Fibroblast of skin of back (primary cell): ENCODE measurements at regions not wholly inside any gene's neighbourhood (a gene's known extent, or its start where the extent isn't known, plus 50 kb on each side); places are given as distances from the start of the nearest gene placed in this dataset.

Source experiments
- DNase-seq: peaks from one replicate; pipeline ENCODE4 v3.0.0-alpha.2; 2013

DNA sequence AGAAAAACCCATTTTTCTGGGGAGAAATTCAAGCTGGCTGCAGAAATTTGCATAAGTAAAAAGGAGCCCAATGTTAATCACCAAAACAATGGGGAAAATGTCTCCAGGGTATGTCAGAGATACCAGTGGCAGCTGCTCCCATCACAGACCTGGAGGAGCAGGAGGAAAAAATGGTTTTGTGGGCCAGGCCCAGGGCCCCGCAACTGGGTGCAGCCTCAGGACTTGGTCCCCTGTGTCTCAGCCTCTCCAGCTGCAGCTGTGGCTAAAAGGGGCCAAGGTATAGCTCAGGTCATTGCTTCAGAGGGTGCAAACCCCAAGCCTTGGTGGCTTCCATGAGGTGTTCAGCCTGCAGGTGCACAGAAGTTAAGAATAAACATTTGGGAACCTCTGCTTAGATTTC, 536.4 kb upstream of the FRG1 start:
- DNase-seq, result no peak

DNA sequence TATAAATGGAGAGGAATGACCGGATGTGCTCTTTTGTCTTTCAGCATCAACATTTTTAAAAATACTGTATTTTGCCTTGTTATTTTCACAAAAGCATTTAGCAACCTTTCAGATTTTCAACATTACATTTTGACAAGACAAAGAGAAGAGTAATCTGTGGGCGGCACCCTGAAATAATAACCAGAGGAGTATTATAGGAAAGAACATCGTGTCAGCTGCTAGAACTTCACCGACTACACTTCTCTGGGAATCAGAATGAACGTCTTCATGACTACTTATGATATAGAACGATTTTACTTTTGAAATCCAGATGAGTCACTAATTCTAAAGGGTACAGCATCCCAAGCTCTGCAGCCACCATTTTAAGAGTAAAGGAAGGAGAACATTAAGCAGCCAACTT, 531.5 kb upstream of the FRG1 start:
- no peak for DNase-seq

DNA sequence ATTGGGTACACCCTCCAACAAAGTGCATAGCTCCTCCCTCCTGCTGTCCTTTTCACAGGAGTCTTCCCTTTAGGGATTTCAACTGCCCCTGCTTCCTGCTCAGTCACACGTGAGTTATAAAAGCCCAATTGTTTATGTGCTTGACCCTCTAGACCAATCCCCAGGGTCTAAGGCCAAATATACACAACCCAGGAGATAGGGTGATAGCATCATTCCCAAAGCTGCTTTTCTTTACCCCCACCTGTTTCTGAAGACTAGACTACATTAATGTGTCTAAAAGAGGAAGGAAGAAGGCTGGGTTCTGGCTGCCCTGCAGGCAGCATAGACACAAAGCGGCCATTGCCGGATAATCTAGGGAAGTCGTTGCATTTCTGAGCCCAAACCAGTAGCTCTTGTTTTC, 526.7 kb upstream of the FRG1 start:
- no peak for DNase-seq

DNA sequence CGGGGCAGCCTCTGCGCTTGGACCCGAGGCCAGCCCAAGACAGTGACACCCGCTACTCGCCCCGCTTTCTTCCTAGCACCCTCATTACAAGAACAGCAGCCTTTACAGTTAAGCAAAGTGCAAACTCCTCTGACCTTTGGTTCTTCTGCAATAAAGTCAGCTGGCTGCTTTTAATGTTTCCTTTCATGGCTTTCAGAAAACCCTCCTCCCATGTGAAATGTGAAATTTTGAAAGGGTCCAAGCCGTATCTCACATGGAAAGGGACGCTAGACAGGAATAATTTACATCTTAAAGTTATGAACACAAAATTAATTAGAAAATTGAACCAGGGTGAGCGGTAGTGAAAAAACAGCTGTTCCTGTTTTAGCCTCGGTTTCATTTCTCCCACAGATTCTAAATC, 520.1 kb upstream of the FRG1 start:
- DNase-seq, result no peak

DNA sequence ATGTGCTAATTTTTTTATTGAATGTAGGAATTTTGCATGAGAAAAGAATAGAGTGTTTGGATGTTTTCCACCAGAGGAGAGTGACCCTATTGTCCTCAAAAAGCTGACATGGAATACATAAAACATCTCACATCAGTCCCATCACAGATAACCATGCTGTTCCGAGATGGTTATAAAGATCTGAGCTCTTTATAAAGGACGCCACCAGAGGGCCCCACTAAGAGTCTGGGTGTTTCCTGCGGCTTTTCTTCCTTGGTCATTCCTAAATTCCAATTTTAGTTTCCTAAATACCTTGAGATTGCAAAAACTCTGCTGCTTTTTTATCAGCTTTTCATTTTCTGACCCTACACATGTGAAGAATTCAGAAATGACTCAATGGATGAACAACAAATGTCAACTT, 504.5 kb upstream of the FRG1 start:
- peak; percentile 8 for DNase-seq

DNA sequence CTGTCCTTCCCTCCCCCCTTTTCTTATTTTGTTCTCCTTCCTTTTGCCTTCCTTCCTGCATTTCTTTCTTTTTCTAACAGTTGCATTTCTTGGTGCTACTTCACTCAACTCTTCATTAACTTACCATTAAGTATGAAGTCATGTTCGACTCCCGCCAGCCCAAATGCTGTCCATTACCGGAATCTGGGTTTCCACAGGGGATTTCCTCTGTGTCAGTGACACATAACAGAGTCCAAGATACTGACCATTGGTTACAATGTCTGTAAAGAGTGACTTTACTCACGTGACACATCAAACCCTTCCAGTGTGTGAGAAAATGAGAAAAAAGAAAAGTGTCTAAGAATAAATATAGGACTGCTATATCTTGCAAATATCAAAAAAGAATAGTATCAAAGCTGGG, 500.0 kb upstream of the FRG1 start:
- DNase-seq, result no peak

DNA sequence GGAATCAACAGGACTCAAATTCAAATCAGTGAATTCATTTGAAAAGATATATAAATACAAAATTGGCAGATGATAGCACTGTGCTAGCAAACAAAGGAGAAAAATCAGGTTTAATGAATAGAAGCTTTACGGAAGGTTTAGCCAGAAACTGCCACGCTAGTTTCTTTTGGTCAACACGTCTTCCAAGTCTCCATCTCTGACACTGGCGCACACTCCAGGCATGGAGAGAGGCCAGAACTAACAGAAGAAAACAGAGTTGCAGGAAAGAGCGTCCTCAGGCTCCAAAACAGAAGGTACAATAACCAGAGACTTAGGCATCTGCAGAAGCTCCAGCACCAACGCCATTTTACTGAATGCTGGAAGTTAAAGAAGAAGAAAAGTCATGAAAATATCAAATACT, 497.3 kb upstream of the FRG1 start:
- no peak for DNase-seq

DNA sequence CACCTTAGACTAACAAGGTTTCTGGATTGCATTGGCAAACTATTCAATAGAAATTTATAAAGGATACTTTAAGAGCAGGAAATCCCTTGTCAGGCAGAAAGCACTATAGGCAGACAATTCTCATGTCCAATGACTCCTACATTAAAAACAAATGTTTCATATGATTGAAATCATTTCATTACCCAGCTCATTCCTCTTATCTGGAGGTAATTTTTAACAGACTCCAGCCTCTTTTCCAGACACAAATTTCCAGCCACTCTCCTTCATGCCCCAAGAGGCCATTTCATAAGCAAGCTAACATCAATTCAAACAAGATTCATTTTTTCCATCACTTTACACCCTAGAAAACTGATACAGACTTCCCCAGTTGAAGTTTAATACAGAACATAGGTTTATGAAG, 495.1 kb upstream of the FRG1 start:
- no peak for DNase-seq

DNA sequence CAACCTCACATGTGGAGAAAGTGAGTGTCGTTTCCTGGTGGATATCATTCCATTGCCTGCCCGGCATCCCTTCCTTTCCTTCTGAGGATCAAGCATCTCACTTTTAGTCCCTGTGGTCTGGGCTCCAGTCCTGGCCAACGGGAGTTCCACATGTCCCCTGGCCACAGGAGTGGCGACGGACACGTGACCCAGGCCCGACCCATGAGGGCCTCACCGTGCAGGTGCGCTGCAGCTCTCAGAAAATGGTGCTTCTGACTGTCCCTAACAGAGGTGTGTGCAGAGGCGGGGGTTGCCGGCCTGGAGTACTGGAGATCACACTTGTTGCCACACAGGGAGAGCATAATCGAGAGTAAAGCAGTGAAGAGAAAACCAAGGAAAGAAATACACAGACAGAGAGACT, 476.9 kb upstream of the FRG1 start:
- DNase-seq, result no peak

DNA sequence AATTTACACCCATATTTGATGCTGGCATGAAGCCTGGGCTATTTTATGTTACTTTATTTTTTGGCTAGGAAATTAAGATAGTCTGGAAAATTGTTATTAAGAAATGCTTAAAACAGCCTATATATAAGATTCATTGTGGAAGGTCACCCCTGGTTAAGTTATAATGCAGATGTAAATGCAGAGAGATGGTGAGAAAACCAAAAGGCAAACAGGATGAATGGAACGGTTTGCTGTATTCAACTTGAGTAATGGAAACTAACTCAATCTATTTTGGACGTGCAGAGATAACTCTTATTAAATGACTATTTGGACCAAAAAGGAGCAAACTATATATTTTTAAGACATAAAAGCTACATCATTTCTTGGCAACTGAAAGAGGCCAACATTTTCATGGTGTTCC, 446.3 kb upstream of the FRG1 start:
- DNase-seq, result no peak

DNA sequence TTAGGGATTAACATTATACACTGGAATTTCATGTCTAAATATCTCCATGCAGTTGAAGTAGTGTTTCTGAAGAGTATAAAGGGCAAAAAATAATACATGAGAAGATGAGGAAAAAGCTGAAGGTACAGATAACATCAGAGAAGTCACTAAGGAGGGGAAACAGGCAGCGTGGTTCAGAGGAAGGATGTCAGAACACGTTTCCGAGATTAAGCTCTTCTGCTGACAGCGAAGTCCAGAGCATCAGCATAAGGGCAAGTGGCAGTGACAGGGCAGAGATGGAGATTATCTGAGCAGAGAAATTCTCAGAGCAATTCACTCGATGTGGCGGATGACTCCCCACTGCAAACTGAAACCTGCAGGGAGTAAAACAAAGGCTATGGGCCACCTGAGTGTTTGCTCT, 443.2 kb upstream of the FRG1 start:
- no peak for DNase-seq

DNA sequence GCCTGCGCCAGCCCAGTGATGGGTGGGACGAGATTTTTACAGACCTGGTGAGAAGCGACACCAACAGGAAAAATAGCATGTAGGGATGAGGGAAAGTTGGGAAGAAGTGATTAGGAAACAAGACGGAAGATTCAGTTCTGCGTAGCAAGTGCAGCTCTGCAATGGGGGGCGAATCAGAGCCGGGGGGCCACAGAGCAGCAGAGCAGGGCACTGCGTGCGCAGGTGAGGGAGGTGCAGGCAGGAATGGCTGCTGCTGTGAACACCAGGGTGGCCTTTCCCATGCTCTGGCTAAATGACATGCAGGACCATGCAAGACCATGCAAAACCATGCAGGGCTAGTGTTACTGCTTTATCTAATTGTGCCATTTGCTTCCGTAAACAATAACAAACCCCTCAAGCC, 442.7 kb upstream of the FRG1 start:
- DNase-seq, result no peak

DNA sequence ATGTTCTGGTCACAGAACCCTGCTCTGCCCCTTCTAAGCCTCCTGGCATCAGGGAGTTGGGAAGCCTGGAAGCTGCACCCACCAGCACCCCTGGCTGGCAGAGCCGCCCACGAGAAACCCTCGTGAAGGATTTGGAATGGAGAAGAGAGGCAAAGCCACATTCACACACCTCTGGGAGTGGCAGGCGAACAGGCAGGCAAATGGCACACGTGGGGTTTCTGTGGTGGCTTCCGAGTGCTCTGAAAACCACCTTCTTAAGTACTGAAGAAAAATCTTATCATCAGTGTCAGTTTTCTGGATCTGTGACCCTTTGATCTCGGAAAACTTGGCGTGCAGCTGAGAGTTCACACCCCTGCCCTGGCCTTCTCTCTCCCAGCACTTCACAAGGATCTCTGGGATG, 442.2 kb upstream of the FRG1 start:
- no peak for DNase-seq

DNA sequence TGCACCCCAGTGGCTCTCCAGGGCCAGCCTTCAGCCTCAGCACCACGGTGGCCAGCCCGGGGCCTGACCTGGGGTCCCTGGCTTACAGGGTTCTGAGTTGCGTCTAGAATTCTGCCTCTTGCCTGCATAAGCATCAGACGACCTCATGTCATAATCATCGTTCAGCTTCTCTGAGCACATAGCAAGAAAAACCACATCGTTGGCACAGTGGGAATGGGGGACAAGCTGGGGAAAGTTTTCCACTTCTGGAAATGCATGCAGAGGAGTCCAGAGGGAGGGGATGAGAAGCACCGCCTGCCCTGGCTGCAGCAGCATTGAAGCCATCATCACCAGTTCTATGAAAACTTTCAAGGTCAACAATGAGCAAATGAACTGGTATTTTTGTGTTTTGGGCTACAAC, 441.0 kb upstream of the FRG1 start:
- no peak for DNase-seq

DNA sequence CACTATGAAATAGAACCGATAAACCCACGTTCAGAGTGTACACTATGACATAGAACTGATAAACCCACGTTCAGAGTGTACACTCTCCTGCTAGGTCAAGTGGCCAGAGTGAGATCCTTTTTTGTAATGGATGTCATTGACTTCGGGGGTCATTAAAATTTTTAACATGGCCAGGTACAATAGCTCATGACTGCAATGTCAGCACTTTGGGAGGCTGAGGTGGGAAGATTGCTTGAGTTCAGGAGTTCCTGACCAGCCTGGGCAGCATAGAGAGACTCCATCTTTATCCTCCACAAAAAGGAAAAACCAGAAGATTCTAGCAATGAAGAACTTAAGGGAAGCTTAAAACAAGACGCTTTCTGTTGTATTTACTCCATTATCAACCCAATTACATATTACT, 439.7 kb upstream of the FRG1 start:
- no peak for DNase-seq

DNA sequence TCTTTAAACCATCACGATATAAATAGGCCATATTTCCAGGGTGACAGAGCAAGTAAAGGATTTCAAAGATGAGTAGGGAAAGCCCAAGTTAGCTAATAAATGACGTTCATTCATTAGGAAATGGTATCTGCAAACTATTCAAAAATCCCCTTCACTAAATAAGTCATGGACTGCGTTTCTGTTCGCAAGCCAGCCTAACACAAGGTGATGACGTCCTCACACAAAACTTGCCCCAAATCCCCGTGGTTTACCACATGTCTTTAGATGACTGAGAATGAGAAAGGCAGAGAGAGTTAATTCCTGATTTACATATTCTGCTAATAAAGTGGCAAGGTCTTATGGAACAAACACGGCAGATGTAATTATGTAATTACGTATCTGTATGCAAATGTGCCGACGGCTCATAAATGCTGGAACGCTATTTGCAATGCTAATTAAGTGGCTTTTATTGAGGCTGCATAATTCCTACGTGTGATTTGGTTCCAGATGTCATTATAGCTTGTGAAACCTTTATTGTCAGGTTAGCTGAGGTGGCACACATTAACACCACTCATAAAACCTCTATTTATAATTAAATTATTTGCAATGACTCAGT, 437.7 kb upstream of the FRG1 start:
- DNase-seq, result no peak

DNA sequence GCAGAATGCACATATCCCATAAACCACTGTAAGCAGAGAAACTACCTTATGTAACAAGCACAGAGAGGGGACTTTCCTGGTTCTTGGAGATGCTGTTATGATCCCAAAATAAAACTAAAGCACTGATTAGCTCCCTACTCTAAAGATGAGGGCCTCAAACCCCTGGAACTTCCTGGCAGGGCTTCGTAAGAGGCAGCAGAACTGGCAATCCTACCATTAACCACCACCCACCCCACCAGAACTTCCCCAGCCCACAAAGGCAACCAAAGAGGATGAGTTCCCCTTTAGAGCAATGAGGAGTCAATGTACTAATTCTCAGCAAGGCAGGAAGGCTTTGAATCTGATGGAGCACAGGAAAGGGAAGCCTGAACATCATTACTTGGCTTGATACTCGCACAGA, 436.5 kb upstream of the FRG1 start:
- no peak for DNase-seq

DNA sequence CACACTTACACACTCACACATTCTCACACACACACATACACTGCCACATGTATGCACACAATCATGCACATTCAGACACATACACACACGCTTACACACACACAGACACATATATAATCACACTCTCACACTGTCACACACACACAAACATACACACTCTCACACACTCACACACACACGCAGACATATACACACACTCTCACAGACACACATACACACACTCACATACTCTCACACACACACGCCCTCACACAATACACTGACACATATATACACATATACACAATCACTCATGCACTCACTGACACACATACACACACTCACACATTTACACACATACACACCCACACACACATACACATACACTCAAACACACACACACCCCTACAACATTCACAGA, 435.3 kb upstream of the FRG1 start:
- no peak for DNase-seq

DNA sequence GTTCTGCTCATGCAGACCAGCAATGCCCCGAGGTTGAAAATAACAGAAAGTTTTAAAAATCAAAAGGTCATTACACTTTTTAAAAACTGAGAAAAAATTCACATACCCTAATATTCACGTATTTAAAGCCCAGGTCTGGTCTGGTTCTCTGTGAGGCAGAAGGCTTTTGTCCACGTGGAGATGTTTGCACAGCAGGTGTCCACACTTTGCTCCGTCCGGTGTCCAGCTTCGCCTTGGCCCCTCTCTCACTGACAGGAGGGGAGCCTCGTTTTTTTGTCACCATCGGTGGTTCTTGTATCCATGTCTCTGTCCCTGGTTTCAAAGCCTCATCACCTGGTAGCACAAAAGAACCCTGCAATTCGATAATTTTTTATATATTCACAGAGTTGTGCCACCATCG, 434.6 kb upstream of the FRG1 start:
- DNase-seq, result no peak

DNA sequence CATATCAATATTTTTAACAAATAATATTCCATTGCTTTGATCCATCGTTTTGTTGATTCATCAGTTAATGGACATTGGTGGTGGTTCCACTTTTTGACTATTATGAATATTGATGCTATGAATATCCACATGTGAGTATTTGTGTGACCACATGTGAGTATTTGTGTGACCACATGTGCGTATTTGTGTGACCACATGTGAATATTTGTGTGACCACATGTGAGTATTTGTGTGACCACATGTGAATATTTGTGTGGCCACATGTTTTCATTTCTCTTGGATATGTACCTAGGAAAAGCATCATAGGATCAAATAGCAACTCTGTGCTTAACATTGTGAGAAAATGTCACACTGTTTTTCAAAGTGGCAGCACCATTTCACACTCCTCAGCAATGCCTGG, 433.6 kb upstream of the FRG1 start:
- DNase-seq, result peak; percentile 27

DNA sequence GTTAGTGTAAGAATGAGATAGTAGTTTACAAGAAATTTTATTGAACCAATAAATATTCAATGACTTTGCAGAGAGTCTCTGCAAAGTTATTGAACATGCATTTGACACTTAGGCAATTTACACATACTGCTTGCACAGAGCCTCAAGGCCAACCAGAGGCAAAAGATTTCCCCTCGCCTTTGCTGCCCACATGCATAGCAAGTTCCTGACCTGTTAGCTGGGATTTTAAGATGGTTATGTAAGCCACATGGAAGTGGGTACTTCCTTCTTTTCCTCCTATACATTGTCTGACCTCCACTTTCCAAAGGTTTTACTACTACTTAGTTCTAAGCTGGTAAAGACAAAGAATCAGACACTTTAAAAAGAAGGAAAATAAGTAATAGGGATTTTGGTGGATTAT, 430.1 kb upstream of the FRG1 start:
- no peak for DNase-seq

DNA sequence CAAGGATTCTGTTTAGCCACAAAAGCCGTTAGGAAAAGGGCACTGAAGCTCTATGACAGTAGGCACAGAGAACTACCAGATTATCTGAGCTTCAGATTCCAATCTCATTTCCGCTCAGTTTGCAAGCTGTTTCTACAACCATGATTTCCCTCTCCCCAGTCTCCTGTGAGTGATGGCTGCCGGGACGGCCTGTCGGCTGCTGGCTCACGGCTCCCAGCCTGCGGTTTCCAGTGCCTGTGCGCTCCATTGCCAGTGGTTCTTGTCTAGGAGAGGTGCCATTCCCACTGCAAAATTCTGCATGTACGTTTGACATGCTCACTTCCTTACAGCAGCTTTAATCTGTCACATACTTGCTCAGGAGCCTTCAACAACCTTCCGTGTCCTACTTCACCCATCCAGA, 429.1 kb upstream of the FRG1 start:
- DNase-seq, result no peak

DNA sequence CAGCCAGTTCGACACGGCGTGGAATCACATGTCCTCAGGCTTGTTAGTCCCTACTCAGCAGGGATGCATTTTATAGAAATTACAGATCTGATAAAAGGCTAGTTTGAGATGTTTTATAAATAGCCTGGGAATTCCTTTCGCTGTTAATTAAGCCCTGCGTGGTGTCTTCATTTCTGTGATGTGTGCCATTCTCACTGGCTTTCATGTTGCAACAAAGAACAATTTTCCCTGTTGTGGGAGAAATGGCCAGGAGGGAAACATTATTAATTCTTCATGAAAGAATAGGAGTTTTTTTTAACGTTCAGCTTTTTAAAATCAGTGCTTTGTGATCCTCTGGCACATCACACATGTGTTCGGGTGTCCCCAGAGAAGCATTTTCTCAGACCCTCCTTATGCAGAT, 427.3 kb upstream of the FRG1 start:
- no peak for DNase-seq

DNA sequence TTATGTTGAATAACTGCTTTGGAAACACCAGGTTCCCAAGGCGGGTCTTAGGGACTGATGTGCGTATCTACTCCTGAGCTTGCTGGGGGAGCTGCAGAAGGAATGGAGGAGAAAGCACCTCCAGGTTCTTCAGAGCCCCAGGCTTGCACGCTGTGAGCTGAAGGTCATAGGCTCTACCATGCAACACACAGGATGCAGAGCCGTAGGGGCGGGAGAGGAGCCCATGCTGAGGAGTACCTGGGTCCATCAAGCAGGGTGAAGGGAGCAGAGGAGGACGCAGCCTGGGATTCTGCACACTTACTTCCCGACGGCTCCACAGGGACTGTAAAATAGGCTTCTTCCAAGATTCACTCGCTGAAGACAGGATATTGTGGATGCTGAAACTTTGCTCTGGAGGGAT, 426.5 kb upstream of the FRG1 start:
- DNase-seq, result no peak

DNA sequence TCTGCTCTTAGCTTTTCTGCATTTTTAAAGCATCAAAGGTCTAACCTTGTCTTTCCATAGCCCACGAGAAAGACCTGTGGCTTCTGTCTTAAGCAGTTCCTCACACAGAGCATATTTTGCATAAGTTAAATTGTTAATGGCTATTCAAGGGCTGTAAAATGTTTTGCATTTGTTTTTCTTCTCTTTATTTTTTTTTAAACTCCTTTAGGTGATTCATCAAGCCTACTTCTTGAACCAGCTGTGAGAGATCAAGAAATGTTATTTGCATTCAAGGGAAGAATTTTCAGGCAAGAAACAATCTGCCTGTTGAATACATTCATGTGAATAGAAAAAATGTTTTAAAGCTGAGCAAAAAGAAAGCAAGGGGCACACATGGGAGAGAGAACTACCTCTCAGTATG, 423.8 kb upstream of the FRG1 start:
- DNase-seq, result peak; percentile 3

DNA sequence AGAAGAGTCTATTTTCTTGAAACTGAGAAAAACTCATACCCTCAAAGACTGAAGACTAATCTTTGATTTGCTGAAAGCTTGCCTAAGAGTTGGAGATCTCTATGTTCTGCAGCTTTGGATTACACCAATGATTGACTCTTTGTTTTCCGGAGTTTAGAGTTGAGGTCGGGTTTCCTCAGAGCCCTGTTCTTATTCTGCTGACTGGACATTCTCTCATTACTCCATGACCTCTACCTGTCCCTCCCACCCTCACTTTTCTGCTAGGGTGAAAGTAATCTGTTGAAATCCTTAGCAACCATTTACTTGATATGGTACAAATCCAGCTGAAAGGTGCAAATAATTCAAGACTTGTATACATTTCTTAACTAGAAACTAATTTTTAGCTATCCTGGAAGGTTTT, 421.5 kb upstream of the FRG1 start:
- no peak for DNase-seq
